GM23338 (cell line): ENCODE measurements at regions not wholly inside any gene's neighbourhood (a gene's known extent, or its start where the extent isn't known, plus 50 kb on each side); places are given as distances from the start of the nearest gene placed in this dataset.

Experiments used
- CREB1 ChIP-seq: fragments of 250-450 bp; sonication (Bioruptor Pico); IDR thresholded peaks from 2 replicates; pipeline ENCODE4 v1.5.0; 2020; ENCODE audit warnings: low read depth, mild to moderate bottlenecking, moderate library complexity
- EZH2 ChIP-seq: fragments of 200-600 bp; sonication (generic); IDR thresholded peaks from one replicate; pipeline ENCODE4 v1.8.0; 2017; ENCODE audit warnings: antibody characterized with exemption, mild to moderate bottlenecking, low read depth; ENCODE audit not compliant: unreplicated experiment
- EZH2phosphoT487 ChIP-seq: fragments of 200-600 bp; sonication (generic); IDR thresholded peaks from one replicate; pipeline ENCODE4 v1.8.1; 2018; ENCODE audit warnings: antibody characterized with exemption; ENCODE audit not compliant: unreplicated experiment
- JUNB ChIP-seq: IDR thresholded peaks from one replicate; pipeline ENCODE4 v1.6.1; 2016; ENCODE audit warnings: antibody characterized with exemption; ENCODE audit not compliant: unreplicated experiment
- POLR2AphosphoS5 ChIP-seq: IDR thresholded peaks from 2 replicates; pipeline ENCODE4 v1.6.1; 2016; ENCODE audit warnings: antibody characterized with exemption, low read depth
- STAT1 ChIP-seq: IDR thresholded peaks from one replicate; pipeline ENCODE4 v1.6.1; 2016; ENCODE audit warnings: antibody characterized with exemption; ENCODE audit not compliant: unreplicated experiment
- ZNF114 ChIP-seq: fragments of 250-450 bp; sonication (Bioruptor Pico); IDR thresholded peaks from 2 replicates; pipeline ENCODE4 v1.5.0; 2020; ENCODE audit warnings: mild to moderate bottlenecking, moderate library complexity
- ZNF331 ChIP-seq: fragments of 250-450 bp; sonication (Bioruptor Pico); IDR thresholded peaks from 2 replicates; pipeline ENCODE4 v1.5.0; 2020; ENCODE audit warnings: low read depth, mild to moderate bottlenecking, moderate library complexity
- TF ChIP-seq, protein P1 (sequence below), 2 experiments: fragments of 200-600 bp in 1 of 2; sonication (generic) in 1 of 2; conservative IDR thresholded peaks; 2 replicates each; pipeline versions ENCODE4 v1.5.1 to v1.6.1; 2016 to 2017; ENCODE audit warnings: antibody characterized with exemption in 2 of 2, low read depth in 2 of 2, mild to moderate bottlenecking in 2 of 2, moderate library complexity in 1 of 2
- TF ChIP-seq, protein P2 (sequence below): IDR thresholded peaks from one replicate; pipeline ENCODE4 v1.6.1; 2018; ENCODE audit warnings: antibody characterized with exemption; ENCODE audit not compliant: unreplicated experiment
- TF ChIP-seq, protein P3 (sequence below): fragments of 250-450 bp; sonication (Bioruptor Pico); IDR thresholded peaks from 2 replicates; pipeline ENCODE4 v1.5.0; 2020; ENCODE audit warnings: mild to moderate bottlenecking, moderate library complexity
- TF ChIP-seq, protein P4 (sequence below): IDR thresholded peaks from 2 replicates; pipeline ENCODE4 v1.6.1; 2016; ENCODE audit warnings: antibody characterized with exemption

DNA sequence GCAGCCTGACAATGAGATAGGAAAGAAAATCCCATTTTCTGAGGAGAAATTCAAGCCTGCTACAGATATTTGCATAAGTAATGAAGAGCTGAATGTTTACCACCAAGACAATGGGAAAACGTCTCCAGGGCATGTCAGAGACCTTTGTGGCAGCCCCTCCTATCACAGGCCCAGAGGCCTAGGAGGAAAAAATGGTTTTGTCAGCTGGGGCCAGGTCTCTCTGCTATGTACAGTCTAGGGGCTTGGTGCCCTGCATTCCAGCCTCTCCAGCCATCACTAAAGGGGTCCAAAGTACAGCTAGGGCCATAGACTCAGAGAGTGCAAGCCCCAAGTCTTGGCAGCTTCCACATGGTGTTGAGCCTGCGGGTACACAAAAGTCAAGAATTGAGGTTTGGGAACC lies 361.6 kb upstream of the ANXA10 start:
- TF ChIP-seq, protein P1, sequence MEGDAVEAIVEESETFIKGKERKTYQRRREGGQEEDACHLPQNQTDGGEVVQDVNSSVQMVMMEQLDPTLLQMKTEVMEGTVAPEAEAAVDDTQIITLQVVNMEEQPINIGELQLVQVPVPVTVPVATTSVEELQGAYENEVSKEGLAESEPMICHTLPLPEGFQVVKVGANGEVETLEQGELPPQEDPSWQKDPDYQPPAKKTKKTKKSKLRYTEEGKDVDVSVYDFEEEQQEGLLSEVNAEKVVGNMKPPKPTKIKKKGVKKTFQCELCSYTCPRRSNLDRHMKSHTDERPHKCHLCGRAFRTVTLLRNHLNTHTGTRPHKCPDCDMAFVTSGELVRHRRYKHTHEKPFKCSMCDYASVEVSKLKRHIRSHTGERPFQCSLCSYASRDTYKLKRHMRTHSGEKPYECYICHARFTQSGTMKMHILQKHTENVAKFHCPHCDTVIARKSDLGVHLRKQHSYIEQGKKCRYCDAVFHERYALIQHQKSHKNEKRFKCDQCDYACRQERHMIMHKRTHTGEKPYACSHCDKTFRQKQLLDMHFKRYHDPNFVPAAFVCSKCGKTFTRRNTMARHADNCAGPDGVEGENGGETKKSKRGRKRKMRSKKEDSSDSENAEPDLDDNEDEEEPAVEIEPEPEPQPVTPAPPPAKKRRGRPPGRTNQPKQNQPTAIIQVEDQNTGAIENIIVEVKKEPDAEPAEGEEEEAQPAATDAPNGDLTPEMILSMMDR (conservative IDR thresholded peaks at IDR 0.05; ENCODE audit: low read depth in 2 of 2), result no peak
- TF ChIP-seq CREB1 (CRISPR knock-in tag), result no peak
- TF ChIP-seq POLR2AphosphoS5, result no peak
- TF ChIP-seq EZH2, result no peak
- TF ChIP-seq, protein P2, sequence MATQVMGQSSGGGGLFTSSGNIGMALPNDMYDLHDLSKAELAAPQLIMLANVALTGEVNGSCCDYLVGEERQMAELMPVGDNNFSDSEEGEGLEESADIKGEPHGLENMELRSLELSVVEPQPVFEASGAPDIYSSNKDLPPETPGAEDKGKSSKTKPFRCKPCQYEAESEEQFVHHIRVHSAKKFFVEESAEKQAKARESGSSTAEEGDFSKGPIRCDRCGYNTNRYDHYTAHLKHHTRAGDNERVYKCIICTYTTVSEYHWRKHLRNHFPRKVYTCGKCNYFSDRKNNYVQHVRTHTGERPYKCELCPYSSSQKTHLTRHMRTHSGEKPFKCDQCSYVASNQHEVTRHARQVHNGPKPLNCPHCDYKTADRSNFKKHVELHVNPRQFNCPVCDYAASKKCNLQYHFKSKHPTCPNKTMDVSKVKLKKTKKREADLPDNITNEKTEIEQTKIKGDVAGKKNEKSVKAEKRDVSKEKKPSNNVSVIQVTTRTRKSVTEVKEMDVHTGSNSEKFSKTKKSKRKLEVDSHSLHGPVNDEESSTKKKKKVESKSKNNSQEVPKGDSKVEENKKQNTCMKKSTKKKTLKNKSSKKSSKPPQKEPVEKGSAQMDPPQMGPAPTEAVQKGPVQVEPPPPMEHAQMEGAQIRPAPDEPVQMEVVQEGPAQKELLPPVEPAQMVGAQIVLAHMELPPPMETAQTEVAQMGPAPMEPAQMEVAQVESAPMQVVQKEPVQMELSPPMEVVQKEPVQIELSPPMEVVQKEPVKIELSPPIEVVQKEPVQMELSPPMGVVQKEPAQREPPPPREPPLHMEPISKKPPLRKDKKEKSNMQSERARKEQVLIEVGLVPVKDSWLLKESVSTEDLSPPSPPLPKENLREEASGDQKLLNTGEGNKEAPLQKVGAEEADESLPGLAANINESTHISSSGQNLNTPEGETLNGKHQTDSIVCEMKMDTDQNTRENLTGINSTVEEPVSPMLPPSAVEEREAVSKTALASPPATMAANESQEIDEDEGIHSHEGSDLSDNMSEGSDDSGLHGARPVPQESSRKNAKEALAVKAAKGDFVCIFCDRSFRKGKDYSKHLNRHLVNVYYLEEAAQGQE, result no peak
- TF ChIP-seq STAT1, result no peak
- no peak for TF ChIP-seq ZNF331 (CRISPR knock-in tag)
- TF ChIP-seq JUNB, result no peak
- TF ChIP-seq EZH2phosphoT487, result no peak
- TF ChIP-seq, protein P3, sequence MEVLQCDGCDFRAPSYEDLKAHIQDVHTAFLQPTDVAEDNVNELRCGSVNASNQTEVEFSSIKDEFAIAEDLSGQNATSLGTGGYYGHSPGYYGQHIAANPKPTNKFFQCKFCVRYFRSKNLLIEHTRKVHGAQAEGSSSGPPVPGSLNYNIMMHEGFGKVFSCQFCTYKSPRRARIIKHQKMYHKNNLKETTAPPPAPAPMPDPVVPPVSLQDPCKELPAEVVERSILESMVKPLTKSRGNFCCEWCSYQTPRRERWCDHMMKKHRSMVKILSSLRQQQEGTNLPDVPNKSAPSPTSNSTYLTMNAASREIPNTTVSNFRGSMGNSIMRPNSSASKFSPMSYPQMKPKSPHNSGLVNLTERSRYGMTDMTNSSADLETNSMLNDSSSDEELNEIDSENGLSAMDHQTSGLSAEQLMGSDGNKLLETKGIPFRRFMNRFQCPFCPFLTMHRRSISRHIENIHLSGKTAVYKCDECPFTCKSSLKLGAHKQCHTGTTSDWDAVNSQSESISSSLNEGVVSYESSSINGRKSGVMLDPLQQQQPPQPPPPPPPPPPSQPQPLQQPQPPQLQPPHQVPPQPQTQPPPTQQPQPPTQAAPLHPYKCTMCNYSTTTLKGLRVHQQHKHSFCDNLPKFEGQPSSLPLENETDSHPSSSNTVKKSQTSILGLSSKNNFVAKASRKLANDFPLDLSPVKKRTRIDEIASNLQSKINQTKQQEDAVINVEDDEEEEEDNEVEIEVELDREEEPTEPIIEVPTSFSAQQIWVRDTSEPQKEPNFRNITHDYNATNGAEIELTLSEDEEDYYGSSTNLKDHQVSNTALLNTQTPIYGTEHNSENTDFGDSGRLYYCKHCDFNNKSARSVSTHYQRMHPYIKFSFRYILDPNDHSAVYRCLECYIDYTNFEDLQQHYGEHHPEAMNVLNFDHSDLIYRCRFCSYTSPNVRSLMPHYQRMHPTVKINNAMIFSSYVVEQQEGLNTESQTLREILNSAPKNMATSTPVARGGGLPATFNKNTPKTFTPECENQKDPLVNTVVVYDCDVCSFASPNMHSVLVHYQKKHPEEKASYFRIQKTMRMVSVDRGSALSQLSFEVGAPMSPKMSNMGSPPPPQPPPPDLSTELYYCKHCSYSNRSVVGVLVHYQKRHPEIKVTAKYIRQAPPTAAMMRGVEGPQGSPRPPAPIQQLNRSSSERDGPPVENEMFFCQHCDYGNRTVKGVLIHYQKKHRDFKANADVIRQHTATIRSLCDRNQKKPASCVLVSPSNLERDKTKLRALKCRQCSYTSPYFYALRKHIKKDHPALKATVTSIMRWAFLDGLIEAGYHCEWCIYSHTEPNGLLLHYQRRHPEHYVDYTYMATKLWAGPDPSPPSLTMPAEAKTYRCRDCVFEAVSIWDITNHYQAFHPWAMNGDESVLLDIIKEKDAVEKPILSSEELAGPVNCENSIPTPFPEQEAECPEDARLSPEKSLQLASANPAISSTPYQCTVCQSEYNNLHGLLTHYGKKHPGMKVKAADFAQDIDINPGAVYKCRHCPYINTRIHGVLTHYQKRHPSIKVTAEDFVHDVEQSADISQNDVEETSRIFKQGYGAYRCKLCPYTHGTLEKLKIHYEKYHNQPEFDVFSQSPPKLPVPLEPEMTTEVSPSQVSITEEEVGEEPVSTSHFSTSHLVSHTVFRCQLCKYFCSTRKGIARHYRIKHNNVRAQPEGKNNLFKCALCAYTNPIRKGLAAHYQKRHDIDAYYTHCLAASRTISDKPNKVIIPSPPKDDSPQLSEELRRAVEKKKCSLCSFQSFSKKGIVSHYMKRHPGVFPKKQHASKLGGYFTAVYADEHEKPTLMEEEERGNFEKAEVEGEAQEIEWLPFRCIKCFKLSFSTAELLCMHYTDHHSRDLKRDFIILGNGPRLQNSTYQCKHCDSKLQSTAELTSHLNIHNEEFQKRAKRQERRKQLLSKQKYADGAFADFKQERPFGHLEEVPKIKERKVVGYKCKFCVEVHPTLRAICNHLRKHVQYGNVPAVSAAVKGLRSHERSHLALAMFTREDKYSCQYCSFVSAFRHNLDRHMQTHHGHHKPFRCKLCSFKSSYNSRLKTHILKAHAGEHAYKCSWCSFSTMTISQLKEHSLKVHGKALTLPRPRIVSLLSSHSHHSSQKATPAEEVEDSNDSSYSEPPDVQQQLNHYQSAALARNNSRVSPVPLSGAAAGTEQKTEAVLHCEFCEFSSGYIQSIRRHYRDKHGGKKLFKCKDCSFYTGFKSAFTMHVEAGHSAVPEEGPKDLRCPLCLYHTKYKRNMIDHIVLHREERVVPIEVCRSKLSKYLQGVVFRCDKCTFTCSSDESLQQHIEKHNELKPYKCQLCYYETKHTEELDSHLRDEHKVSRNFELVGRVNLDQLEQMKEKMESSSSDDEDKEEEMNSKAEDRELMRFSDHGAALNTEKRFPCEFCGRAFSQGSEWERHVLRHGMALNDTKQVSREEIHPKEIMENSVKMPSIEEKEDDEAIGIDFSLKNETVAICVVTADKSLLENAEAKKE, result no peak
- no peak for TF ChIP-seq ZNF114
- TF ChIP-seq, protein P4, sequence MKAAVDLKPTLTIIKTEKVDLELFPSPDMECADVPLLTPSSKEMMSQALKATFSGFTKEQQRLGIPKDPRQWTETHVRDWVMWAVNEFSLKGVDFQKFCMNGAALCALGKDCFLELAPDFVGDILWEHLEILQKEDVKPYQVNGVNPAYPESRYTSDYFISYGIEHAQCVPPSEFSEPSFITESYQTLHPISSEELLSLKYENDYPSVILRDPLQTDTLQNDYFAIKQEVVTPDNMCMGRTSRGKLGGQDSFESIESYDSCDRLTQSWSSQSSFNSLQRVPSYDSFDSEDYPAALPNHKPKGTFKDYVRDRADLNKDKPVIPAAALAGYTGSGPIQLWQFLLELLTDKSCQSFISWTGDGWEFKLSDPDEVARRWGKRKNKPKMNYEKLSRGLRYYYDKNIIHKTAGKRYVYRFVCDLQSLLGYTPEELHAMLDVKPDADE, result no peak
